H1 (cell line): ENCODE measurements at regions not wholly inside any gene's neighbourhood (a gene's known extent, or its start where the extent isn't known, plus 50 kb on each side); places are given as distances from the start of the nearest gene placed in this dataset.

Source experiments
- CBX5 ChIP-seq: fragments of 300-800, 300-1000 bp; sonication (generic); IDR thresholded peaks from 2 replicates; pipeline ENCODE4 v1.7.1; 2016; ENCODE audit warnings: antibody characterized with exemption, low read length, low read depth
- CHD7 ChIP-seq: fragments of 300-600 bp; sonication (generic); IDR thresholded peaks from 2 replicates; pipeline ENCODE4 v1.7.1; 2012; ENCODE audit warnings: low read length, moderate library complexity, mild to moderate bottlenecking, inconsistent platforms; ENCODE audit not compliant: insufficient replicate concordance
- EGR1 ChIP-seq: IDR thresholded peaks from 2 replicates; pipeline ENCODE4 v1.6.1; 2011; ENCODE audit warnings: low read depth, low read length, borderline replicate concordance
- JUN ChIP-seq: IDR thresholded peaks from 2 replicates; pipeline ENCODE4 v1.6.1; 2011; ENCODE audit warnings: low read depth, mild to moderate bottlenecking, improper control_type of control experiment, low read length
- NANOG ChIP-seq: IDR thresholded peaks from 2 replicates; pipeline ENCODE4 v1.6.1; 2011; ENCODE audit warnings: low read length, low read depth, mild to moderate bottlenecking, inconsistent platforms; ENCODE audit not compliant: insufficient read depth, poor library complexity, severe bottlenecking
- PHF8 ChIP-seq: fragments of 200-600 bp; sonication (generic); conservative IDR thresholded peaks from 2 replicates; pipeline ENCODE4 v1.7.1; 2012; ENCODE audit warnings: low read depth, mild to moderate bottlenecking, inconsistent platforms, low read length, moderate library complexity
- RBBP5 ChIP-seq: IDR thresholded peaks from 2 replicates; pipeline ENCODE4 v1.7.1; 2012; ENCODE audit warnings: low read depth, mild to moderate bottlenecking, inconsistent platforms, low read length, moderate library complexity, borderline replicate concordance
- RNF2 ChIP-seq: fragments of 200-900, 300-1000 bp; sonication (generic); IDR thresholded peaks from 2 replicates; pipeline ENCODE4 v1.7.1; 2016; ENCODE audit warnings: borderline replicate concordance, low read depth, mild to moderate bottlenecking, antibody characterized with exemption, low read length; ENCODE audit not compliant: poor library complexity, severe bottlenecking; ENCODE audit errors: missing control alignments
- SIRT6 ChIP-seq: IDR thresholded peaks from one replicate; pipeline ENCODE4 v1.7.1; 2012; ENCODE audit warnings: low read length, inconsistent platforms
- TAF1 ChIP-seq: IDR thresholded peaks from 2 replicates; pipeline ENCODE4 v1.6.1; 2011; ENCODE audit warnings: mild to moderate bottlenecking, low read depth, low read length
- YY1 ChIP-seq: IDR thresholded peaks from 2 replicates; pipeline ENCODE4 v1.6.1; 2011; ENCODE audit warnings: low read depth, mild to moderate bottlenecking, low read length

GRCh38 chr2:177029901-177030300 is 182.7 kb upstream of the HNRNPA3 start (continued):
- no peak for TF ChIP-seq CHD7
- TF ChIP-seq JUN: no peak
- TF ChIP-seq PHF8: no peak
- TF ChIP-seq EGR1: no peak
- no peak for TF ChIP-seq TAF1
- TF ChIP-seq CBX5: no peak
- no peak for TF ChIP-seq YY1
- TF ChIP-seq NANOG: no peak
- TF ChIP-seq RBBP5: no peak
- TF ChIP-seq SIRT6: no peak
- TF ChIP-seq RNF2: no peak
